ENCODE measurements at regions not wholly inside any gene's neighbourhood (a gene's known extent, or its start where the extent isn't known, plus 50 kb on each side); places are given as distances from the start of the nearest gene placed in this dataset.

DNA sequence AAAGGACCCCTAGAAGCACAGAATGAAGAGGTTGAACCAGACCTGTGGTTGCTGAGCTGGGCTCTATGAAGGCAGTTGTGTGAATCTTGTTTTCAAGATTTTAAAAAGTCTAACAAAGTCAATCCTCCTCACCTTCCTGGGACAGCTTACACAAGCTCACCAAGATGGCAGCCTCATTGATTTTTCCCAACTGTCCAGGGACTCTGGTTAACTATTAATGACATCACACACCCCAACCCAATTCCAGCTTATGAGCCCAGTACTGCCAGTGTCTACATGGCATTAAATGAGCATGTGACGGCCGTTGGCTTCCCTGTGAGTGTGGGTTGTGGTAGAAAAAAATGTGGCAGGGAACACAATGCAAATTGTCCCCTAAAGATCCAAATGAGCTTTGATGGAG lies 137.0 kb downstream of the CHST1 start:
- H3K4ac ChIP-seq (ENCODE audit: low read depth, low read length): no peak overlapping the region
- H3K27ac ChIP-seq (ENCODE audit: insufficient read depth, low read length): no peak overlapping the region
- no TSS peak for BruUV-seq (replicated peaks)
- TF ChIP-seq CHD1 (IDR thresholded peaks at IDR 0.05; ENCODE audit: low read depth, low read length) (no peak), FOS (IDR thresholded peaks at IDR 0.05; ENCODE audit: low read depth, low read length) (no peak), RCOR1 (IDR thresholded peaks at IDR 0.05; ENCODE audit: insufficient replicate concordance, low read length) (no peak), MXI1 (IDR thresholded peaks at IDR 0.05; ENCODE audit: borderline replicate concordance, low read depth, low read length) (no peak), NFE2L2 (IDR thresholded peaks at IDR 0.05; ENCODE audit: low read depth, low read length) (no peak), BHLHE40 (IDR thresholded peaks at IDR 0.05; ENCODE audit: low read depth, low read length) (no peak), MAZ (IDR thresholded peaks at IDR 0.05; ENCODE audit: borderline replicate concordance, low read depth, low read length) (no peak), POLR2A (IDR thresholded peaks at IDR 0.05; ENCODE audit: low read depth, low read length) (no peak), CEBPB (IDR thresholded peaks at IDR 0.05; ENCODE audit: low read depth, low read length) (no peak), MAFK (IDR thresholded peaks at IDR 0.05; ENCODE audit: low read depth, low read length) (no peak)
- TF ChIP-seq, protein P1, sequence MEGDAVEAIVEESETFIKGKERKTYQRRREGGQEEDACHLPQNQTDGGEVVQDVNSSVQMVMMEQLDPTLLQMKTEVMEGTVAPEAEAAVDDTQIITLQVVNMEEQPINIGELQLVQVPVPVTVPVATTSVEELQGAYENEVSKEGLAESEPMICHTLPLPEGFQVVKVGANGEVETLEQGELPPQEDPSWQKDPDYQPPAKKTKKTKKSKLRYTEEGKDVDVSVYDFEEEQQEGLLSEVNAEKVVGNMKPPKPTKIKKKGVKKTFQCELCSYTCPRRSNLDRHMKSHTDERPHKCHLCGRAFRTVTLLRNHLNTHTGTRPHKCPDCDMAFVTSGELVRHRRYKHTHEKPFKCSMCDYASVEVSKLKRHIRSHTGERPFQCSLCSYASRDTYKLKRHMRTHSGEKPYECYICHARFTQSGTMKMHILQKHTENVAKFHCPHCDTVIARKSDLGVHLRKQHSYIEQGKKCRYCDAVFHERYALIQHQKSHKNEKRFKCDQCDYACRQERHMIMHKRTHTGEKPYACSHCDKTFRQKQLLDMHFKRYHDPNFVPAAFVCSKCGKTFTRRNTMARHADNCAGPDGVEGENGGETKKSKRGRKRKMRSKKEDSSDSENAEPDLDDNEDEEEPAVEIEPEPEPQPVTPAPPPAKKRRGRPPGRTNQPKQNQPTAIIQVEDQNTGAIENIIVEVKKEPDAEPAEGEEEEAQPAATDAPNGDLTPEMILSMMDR (conservative IDR thresholded peaks at IDR 0.05; ENCODE audit: low read depth, low read length): no peak
- TF ChIP-seq, protein P2, sequence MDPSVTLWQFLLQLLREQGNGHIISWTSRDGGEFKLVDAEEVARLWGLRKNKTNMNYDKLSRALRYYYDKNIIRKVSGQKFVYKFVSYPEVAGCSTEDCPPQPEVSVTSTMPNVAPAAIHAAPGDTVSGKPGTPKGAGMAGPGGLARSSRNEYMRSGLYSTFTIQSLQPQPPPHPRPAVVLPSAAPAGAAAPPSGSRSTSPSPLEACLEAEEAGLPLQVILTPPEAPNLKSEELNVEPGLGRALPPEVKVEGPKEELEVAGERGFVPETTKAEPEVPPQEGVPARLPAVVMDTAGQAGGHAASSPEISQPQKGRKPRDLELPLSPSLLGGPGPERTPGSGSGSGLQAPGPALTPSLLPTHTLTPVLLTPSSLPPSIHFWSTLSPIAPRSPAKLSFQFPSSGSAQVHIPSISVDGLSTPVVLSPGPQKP (IDR thresholded peaks at IDR 0.05; ENCODE audit: borderline replicate concordance, low read depth, low read length): no peak
- TF ChIP-seq, protein P3, sequence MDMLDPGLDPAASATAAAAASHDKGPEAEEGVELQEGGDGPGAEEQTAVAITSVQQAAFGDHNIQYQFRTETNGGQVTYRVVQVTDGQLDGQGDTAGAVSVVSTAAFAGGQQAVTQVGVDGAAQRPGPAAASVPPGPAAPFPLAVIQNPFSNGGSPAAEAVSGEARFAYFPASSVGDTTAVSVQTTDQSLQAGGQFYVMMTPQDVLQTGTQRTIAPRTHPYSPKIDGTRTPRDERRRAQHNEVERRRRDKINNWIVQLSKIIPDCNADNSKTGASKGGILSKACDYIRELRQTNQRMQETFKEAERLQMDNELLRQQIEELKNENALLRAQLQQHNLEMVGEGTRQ (IDR thresholded peaks at IDR 0.05; ENCODE audit: low read depth, low read length): no peak
- H3K56ac ChIP-seq (ENCODE audit: extremely low read depth, insufficient read depth, low read length): no peak overlapping the region
- no peaks in the 10 kb centered on the region for H3K9me3 ChIP-seq (ENCODE audit: control insufficient read depth, insufficient read depth, low read length)
- H3K9ac ChIP-seq (ENCODE audit: low read depth, low read length): no peak overlapping the region
- no peaks in the 10 kb centered on the region for H3K79me1 ChIP-seq (ENCODE audit: low read depth in 1 of 2, low read length in 2 of 2)
- ATAC-seq (ENCODE audit: low read depth) (no peak), DNase-seq (no peak)
- no CpG with 5 or more reads among the region's 2 CpGs for WGBS, 2 experiments (ENCODE audit: extremely low coverage in 2 of 2, insufficient read length in 1 of 2)
- H2BK120ac ChIP-seq (ENCODE audit: low read depth, low read length): no peak overlapping the region
- no peak overlapping the region for H2BK5ac ChIP-seq (ENCODE audit: low read depth, low read length, poor library complexity, severe bottlenecking)
- POLR2A ChIA-PET (ENCODE audit: unreplicated experiment): interaction anchor here (0.6 kb wide), 1 partner anchor 41 kb away, joined by 6 read pairs; no protein-coding TSS in a partner anchor
- no peaks in the 10 kb centered on the region for H4K20me1 ChIP-seq (ENCODE audit: insufficient read depth, low read length)
- H3K23ac ChIP-seq (ENCODE audit: low read depth, low read length): no peak overlapping the region
- no peak overlapping the region for H4K91ac ChIP-seq (ENCODE audit: insufficient read depth, low read depth, low read length)
- no peaks in the 10 kb centered on the region for H3K27me3 ChIP-seq (ENCODE audit: control insufficient read depth, insufficient read depth, low read length)
- no peaks in the 10 kb centered on the region for H3K9me1 ChIP-seq (ENCODE audit: insufficient read depth, low read length)
- in situ Hi-C loops (cut with MboI; ENCODE audit: low sequenced_read_pairs) (no loop called here), intact Hi-C loops (cut with micrococcal nuclease) (no loop called here), dilution Hi-C loops (cut with HindIII; ENCODE audit: low sequenced_read_pairs, unreplicated experiment) (no loop called here)
- no peaks in the 10 kb centered on the region for H3K36me3 ChIP-seq (ENCODE audit: control insufficient read depth, insufficient read depth, low read length)
- H2BK15ac ChIP-seq (ENCODE audit: low read depth, low read length): no peak overlapping the region
- no peak overlapping the region for H3K18ac ChIP-seq (ENCODE audit: low read depth, low read length)
- no peak overlapping the region for H4K5ac ChIP-seq (ENCODE audit: low read depth, low read length)
- no peak overlapping the region for H2AK5ac ChIP-seq (ENCODE audit: low read depth, low read length)
- no peak overlapping the region for H2AK9ac ChIP-seq (replicated peaks; ENCODE audit: low read depth, low read length, poor library complexity)
- H3K14ac ChIP-seq (replicated peaks; ENCODE audit: low read depth, low read length): no peak overlapping the region
- no peaks in the 10 kb centered on the region for H3K4me1 ChIP-seq (ENCODE audit: control insufficient read depth, insufficient read depth, low read length)
- no peak overlapping the region for H3K4me2 ChIP-seq (ENCODE audit: low read depth, low read length)
- H3K4me3 ChIP-seq (ENCODE audit: insufficient read depth, low read depth, low read length): no peak overlapping the region
- CTCF ChIA-PET: no interaction called here
- H2BK20ac ChIP-seq (ENCODE audit: low read depth, low read length): no peak overlapping the region
- H4K8ac ChIP-seq (ENCODE audit: low read depth in 2 of 2, low read length in 2 of 2): no peak overlapping the region
- no peak overlapping the region for H2AFZ ChIP-seq (replicated peaks; ENCODE audit: low read length, poor library complexity)

Measured in IMR-90 (cell line).